Heart left ventricle (tissue), 16 donors: ENCODE measurements at regions not wholly inside any gene's neighbourhood (a gene's known extent, or its start where the extent isn't known, plus 50 kb on each side); places are given as distances from the start of the nearest gene placed in this dataset.

ENCODE experiments used
- ATAC-seq, 4 donors: fragments of 200-7000 bp; cut with Tn5 transposase; one replicate each; pipeline ENCODE4 v1.9.1; 2020 to 2022; ENCODE audit warnings: moderate library complexity in 4 of 4, mild to moderate bottlenecking in 3 of 4, moderate number of reproducible peaks in 1 of 4
- DNase-seq, 5 donors: peaks; one replicate each; pipeline ENCODE4 v3.0.0-alpha.2; 2020
- H3K27ac ChIP-seq, 12 donors: fragments of 200-600 bp; sonication (generic) in 4 of 12; one replicate each; pipeline versions ENCODE4 v1.5.0 to v1.8.0; 2016 to 2022; ENCODE audit warnings: mild to moderate bottlenecking in 2 of 12
- H3K27me3 ChIP-seq, 9 donors: fragments of 200-600 bp; sonication (generic) in 2 of 9; one replicate each; pipeline versions ENCODE4 v1.5.1 to v1.8.0; 2016 to 2022; ENCODE audit warnings: mild to moderate bottlenecking in 3 of 9
- H3K36me3 ChIP-seq, 9 donors: fragments of 200-600 bp; sonication (generic) in 2 of 9; one replicate each; pipeline versions ENCODE4 v1.5.0 to v1.8.0; 2018 to 2022; ENCODE audit warnings: mild to moderate bottlenecking in 2 of 9
- H3K4me1 ChIP-seq, 12 donors: fragments of 200-600 bp; sonication (generic) in 4 of 12; one replicate each; pipeline versions ENCODE4 v1.5.0 to v1.8.0; 2016 to 2022; ENCODE audit warnings: mild to moderate bottlenecking in 3 of 12
- H3K4me3 ChIP-seq, 12 donors: fragments of 200-600 bp; sonication (generic) in 4 of 12; one replicate each; pipeline versions ENCODE4 v1.5.0 to v1.8.0; 2017 to 2022; ENCODE audit warnings: mild to moderate bottlenecking in 9 of 12, moderate library complexity in 4 of 12
- H3K9me3 ChIP-seq, 12 donors: fragments of 200-600 bp; sonication (generic) in 4 of 12; one replicate each; pipeline versions ENCODE4 v1.5.0 to v1.8.0; 2016 to 2022; ENCODE audit warnings: mild to moderate bottlenecking in 1 of 12
- POLR2A ChIP-seq, 2 donors: fragments of 450-650 bp; IDR thresholded peaks; one replicate each; pipeline ENCODE4 v1.6.1; 2017; ENCODE audit warnings: antibody characterized with exemption in 2 of 2, mild to moderate bottlenecking in 2 of 2, moderate library complexity in 2 of 2
- WGBS, 4 donors: extraction: QIAGEN DNeasy Blood & Tissue Kit in 2 of 4; methylation state at CpG; one replicate each; pipeline versions ENCODE4 v1.1.5 to v1.1.7; 2013 to 2018; 5-methylcytosine and 5-hydroxymethylcytosine counted together
- intact Hi-C, 10 donors: fragments of 100-400 bp; cut with DNase I; formaldehyde crosslinking; loops; one replicate each; pipeline versions ENCODE4 v1.11.1 to v1.14.2; 2022
- TF ChIP-seq, protein P1 (sequence below), 12 donors: fragments of 200-600 bp; sonication (generic) in 4 of 12; IDR thresholded peaks; one replicate each; pipeline versions ENCODE4 v1.5.0 to v1.8.0; 2018 to 2022; ENCODE audit warnings: antibody characterized with exemption in 12 of 12, mild to moderate bottlenecking in 5 of 12
- donor health status: ischemic (EF 13 %, LVEDD 7.1; RV severe dilation, severe dysfunction).
- donor health status: healthy with polysubstance abuse.
- donor health status: DM: no; HTN: yes; CAD: no.
- donor health status: DM: no; HTN: no; CAD: no.
- donor health status: ischemic (EF 25% LVEDD 6.9; RV normal size, moderate dysfunction).
- donor health status: ischemic (EF 25% LVEDD 5.7; RV mildly dilated, moderate dysfunction).
- donor health status: healthy.
- donor health status: DM: yes; HTN: yes; CAD: no.
- donor health status: ischemic (EF 35%, LVEDD 5.7; RV mildly dilated, moderate dysfunction).
- donor health status: nonischemic (EF 11% LVEDD 7.7; RV severe dilation, severe dysfunction).
- donor health status: DM: yes; HTN: yes; CAD: no.
- donor health status: PGD.
- donor health status: ischemic (EF 29% LVEDD 5.4; RV normal size, mild dysfunction).
- donor health status: nonischemic (EF 23%, LVEDD 6.1; RV moderate dilation, normal function).

DNA sequence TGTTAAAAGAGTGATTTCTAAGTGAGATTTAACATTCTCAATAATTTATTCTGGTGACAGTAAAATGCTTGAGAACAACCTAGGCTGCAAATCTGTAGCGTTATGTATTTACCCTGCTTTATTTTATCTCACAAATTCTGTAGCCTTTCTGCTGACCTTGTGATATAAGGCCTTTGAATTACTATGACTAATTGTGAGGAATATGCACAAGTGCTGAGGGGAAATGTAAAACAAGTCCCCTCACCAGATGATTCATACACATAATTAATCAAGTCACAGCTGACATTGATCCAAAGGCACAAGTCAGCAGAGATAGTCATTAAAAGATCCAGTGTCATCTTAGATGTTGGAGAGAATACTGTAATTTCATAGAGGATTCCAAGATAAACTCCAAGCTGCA is 992.7 kb upstream of the USP15 start:
- no peak for DNase-seq
- no peak overlapping the region for H3K4me3 ChIP-seq
- TF ChIP-seq, protein P1, sequence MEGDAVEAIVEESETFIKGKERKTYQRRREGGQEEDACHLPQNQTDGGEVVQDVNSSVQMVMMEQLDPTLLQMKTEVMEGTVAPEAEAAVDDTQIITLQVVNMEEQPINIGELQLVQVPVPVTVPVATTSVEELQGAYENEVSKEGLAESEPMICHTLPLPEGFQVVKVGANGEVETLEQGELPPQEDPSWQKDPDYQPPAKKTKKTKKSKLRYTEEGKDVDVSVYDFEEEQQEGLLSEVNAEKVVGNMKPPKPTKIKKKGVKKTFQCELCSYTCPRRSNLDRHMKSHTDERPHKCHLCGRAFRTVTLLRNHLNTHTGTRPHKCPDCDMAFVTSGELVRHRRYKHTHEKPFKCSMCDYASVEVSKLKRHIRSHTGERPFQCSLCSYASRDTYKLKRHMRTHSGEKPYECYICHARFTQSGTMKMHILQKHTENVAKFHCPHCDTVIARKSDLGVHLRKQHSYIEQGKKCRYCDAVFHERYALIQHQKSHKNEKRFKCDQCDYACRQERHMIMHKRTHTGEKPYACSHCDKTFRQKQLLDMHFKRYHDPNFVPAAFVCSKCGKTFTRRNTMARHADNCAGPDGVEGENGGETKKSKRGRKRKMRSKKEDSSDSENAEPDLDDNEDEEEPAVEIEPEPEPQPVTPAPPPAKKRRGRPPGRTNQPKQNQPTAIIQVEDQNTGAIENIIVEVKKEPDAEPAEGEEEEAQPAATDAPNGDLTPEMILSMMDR (IDR thresholded peaks at IDR 0.05), result no peak
- TF ChIP-seq POLR2A (IDR thresholded peaks at IDR 0.05), result no peak
- peaks cover 0 to 29% (median 13%) of the 10 kb centered on the region in 12 donors for H3K9me3 ChIP-seq
- 62 to 77% (median 68%) methylated on average over 1 of the region's 1 CpG for WGBS, 4 donors
- H3K27ac ChIP-seq, result no peak overlapping the region
- no peaks in the 10 kb centered on the region for H3K27me3 ChIP-seq
- no peak for ATAC-seq
- intact Hi-C loops, result no loop called here
- no peaks in the 10 kb centered on the region for H3K4me1 ChIP-seq
- no peaks in the 10 kb centered on the region for H3K36me3 ChIP-seq

GRCh38 chr12:61272441-61272840 is 987.8 kb upstream of the USP15 start:
- Histone ChIP-seq H3K4me3 (no peak overlapping the region), H3K27ac (no peak overlapping the region), H3K9me3 (peaks cover 0 to 4% (median 0%) of the 10 kb centered on the region in 12 donors), H3K4me1 (no peaks in the 10 kb centered on the region), H3K27me3 (no peaks in the 10 kb centered on the region), H3K36me3 (no peaks in the 10 kb centered on the region)
- intact Hi-C loops, result no loop called here
- no peak for DNase-seq
- ATAC-seq, result no peak
- TF ChIP-seq, protein P1 (IDR thresholded peaks at IDR 0.05), result no peak
- TF ChIP-seq POLR2A (IDR thresholded peaks at IDR 0.05), result no peak

- ATAC-seq (no peak), DNase-seq (no peak)
- Histone ChIP-seq H3K9me3 (peaks cover 0 to 40% (median 21%) of the 10 kb centered on the region in 12 donors), H3K36me3 (no peaks in the 10 kb centered on the region), H3K27ac (no peak overlapping the region), H3K4me3 (no peak overlapping the region), H3K27me3 (no peaks in the 10 kb centered on the region), H3K4me1 (no peaks in the 10 kb centered on the region)
- TF ChIP-seq, protein P1 (IDR thresholded peaks at IDR 0.05), result no peak
- no peak for TF ChIP-seq POLR2A (IDR thresholded peaks at IDR 0.05)
- WGBS, 4 donors, result 50 to 59% (median 54%) methylated on average over 3 of the region's 3 CpGs
- intact Hi-C loops, result no loop called here
Observed at GRCh38 chr12:61282790-61283575, 977.2 kb upstream of the USP15 start.

- Histone ChIP-seq H3K4me3 (no peak overlapping the region), H3K27me3 (no peaks in the 10 kb centered on the region), H3K4me1 (no peaks in the 10 kb centered on the region), H3K27ac (no peak overlapping the region), H3K9me3 (peaks cover 0 to 64% (median 18%) of the 10 kb centered on the region in 12 donors), H3K36me3 (no peaks in the 10 kb centered on the region)
- no peak for DNase-seq
- TF ChIP-seq, protein P1 (IDR thresholded peaks at IDR 0.05), result no peak
- no peak for TF ChIP-seq POLR2A (IDR thresholded peaks at IDR 0.05)
- whole genome bisulfite sequencing, 4 donors, result 68 to 82% (median 77%) methylated on average over 2 of the region's 2 CpGs
- intact Hi-C loops, result no loop called here
- ATAC-seq, result no peak
Observed at GRCh38 chr12:61290473-61290872, 969.7 kb upstream of the USP15 start.
